Prostate gland (tissue), 2 donors: ENCODE measurements at regions not wholly inside any gene's neighbourhood (a gene's known extent, or its start where the extent isn't known, plus 50 kb on each side); places are given as distances from the start of the nearest gene placed in this dataset.

ENCODE experiments used
- POLR2AphosphoS5 ChIP-seq: sonication (generic); formaldehyde crosslinking; IDR thresholded peaks from one replicate; pipeline ENCODE4 v1.6.1; 2017; ENCODE audit warnings: antibody characterized with exemption
- TF ChIP-seq, protein P1 (sequence below), 4 experiments: fragments of 200-600 bp in 2 of 4; fragments of 450-650 bp in 2 of 4; sonication (generic) in 2 of 4; IDR thresholded peaks; 1 replicate in 3 of 4; 2 replicates in 1 of 4; pipeline ENCODE4 v1.5.1; 2016 to 2019; ENCODE audit warnings: antibody characterized with exemption in 4 of 4, mild to moderate bottlenecking in 2 of 4, moderate library complexity in 2 of 4

DNA sequence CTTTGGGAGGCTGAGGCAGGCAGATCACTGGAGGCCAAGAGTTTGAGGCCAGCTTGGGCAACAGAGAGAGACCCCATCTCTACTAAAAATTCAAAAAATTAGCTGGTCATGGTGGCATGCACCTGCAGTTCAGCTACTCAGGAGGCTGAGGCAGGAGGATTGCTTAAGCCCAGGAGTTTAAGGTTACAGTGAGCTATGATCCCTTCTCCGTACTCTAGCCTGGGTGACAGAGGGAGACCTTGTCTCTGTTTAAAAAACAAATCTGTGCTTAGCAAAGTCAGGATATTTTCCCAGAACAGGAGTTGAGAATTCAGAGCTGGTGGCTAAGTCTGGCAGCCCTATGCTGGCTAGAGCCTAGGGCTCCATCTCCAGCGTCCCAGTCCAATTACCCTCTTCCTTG is 142.9 kb upstream of the PZP start:
- no peak for TF ChIP-seq POLR2AphosphoS5
- TF ChIP-seq, protein P1, sequence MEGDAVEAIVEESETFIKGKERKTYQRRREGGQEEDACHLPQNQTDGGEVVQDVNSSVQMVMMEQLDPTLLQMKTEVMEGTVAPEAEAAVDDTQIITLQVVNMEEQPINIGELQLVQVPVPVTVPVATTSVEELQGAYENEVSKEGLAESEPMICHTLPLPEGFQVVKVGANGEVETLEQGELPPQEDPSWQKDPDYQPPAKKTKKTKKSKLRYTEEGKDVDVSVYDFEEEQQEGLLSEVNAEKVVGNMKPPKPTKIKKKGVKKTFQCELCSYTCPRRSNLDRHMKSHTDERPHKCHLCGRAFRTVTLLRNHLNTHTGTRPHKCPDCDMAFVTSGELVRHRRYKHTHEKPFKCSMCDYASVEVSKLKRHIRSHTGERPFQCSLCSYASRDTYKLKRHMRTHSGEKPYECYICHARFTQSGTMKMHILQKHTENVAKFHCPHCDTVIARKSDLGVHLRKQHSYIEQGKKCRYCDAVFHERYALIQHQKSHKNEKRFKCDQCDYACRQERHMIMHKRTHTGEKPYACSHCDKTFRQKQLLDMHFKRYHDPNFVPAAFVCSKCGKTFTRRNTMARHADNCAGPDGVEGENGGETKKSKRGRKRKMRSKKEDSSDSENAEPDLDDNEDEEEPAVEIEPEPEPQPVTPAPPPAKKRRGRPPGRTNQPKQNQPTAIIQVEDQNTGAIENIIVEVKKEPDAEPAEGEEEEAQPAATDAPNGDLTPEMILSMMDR (IDR thresholded peaks at IDR 0.05) = no peak
